Spleen (tissue), 7 donors: ENCODE measurements at regions not wholly inside any gene's neighbourhood (a gene's known extent, or its start where the extent isn't known, plus 50 kb on each side); places are given as distances from the start of the nearest gene placed in this dataset.

Experiments
- POLR2A ChIP-seq, 3 donors: fragments of 450-650 bp; IDR thresholded peaks; one replicate each; pipeline ENCODE4 v1.5.1; 2017; ENCODE audit warnings: antibody characterized with exemption in 3 of 3, mild to moderate bottlenecking in 1 of 3
- POLR2AphosphoS5 ChIP-seq, 3 donors: sonication (generic); formaldehyde crosslinking; IDR thresholded peaks; one replicate each; pipeline ENCODE4 v1.5.1; 2017; ENCODE audit warnings: antibody characterized with exemption in 3 of 3
- TF ChIP-seq, protein P1 (sequence below), 11 experiments: fragments of 200-600 bp in 7 of 11; fragments of 450-650 bp in 4 of 11; sonication (generic) in 4 of 11; IDR thresholded peaks in 8 of 11; conservative IDR thresholded peaks in 3 of 11; 1 replicate in 7 of 11; 2 replicates in 4 of 11; pipeline versions ENCODE4 v1.4.0 to v1.8.0; 2016 to 2021; ENCODE audit warnings: antibody characterized with exemption in 11 of 11, inconsistent platforms in 4 of 11, mild to moderate bottlenecking in 1 of 11
- donor health status: DM: no; HTN: no; CAD: no; lungs with moderate emphysema.
- donor health status: DM: no; HTN: no; CAD: no.
- donor health status: DM: no; HTN: no; CAD: no.

DNA sequence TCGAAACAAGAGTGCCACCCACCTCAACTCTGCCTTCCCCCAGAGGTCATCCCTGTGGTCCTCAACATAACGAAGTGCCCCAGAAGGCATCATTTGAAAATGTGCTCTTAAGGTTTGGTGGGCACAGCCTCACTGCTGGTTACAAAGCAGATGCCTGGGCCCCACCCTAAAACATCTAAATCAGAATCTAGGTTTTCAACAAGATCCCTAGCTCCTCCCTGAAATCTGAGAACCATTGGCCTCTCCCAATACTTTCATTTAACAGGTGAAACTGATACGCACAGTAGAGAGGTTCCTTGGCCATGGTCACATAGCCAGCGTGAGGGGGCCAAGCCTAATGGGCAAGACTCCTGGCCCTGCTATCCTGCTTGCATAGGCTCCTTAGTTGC lies 376.2 kb upstream of the CLINT1 start:
- TF ChIP-seq, protein P1, sequence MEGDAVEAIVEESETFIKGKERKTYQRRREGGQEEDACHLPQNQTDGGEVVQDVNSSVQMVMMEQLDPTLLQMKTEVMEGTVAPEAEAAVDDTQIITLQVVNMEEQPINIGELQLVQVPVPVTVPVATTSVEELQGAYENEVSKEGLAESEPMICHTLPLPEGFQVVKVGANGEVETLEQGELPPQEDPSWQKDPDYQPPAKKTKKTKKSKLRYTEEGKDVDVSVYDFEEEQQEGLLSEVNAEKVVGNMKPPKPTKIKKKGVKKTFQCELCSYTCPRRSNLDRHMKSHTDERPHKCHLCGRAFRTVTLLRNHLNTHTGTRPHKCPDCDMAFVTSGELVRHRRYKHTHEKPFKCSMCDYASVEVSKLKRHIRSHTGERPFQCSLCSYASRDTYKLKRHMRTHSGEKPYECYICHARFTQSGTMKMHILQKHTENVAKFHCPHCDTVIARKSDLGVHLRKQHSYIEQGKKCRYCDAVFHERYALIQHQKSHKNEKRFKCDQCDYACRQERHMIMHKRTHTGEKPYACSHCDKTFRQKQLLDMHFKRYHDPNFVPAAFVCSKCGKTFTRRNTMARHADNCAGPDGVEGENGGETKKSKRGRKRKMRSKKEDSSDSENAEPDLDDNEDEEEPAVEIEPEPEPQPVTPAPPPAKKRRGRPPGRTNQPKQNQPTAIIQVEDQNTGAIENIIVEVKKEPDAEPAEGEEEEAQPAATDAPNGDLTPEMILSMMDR (IDR thresholded peaks at IDR 0.05 in 8 of 11, conservative IDR thresholded peaks at IDR 0.05 in 3 of 11), result no peak
- TF ChIP-seq POLR2AphosphoS5 (IDR thresholded peaks at IDR 0.05) (no peak), POLR2A (IDR thresholded peaks at IDR 0.05) (no peak)
